Chondrocyte (in vitro differentiated cells): ENCODE measurements at regions not wholly inside any gene's neighbourhood (a gene's known extent, or its start where the extent isn't known, plus 50 kb on each side); places are given as distances from the start of the nearest gene placed in this dataset.

Experiments
- DNase-seq: peaks from one replicate; pipeline ENCODE4 v3.0.0; 2021; ENCODE audit warnings: mixed read lengths, low spot score
- H3K27ac Mint-ChIP-seq: one replicate; pipeline ENCODE4 v1.8.0; 2021; ENCODE audit warnings: mild to moderate bottlenecking, moderate library complexity, mixed read lengths; ENCODE audit not compliant: unreplicated experiment
- H3K27me3 Mint-ChIP-seq: 2 replicates; pipeline ENCODE4 v1.8.0; 2021; ENCODE audit warnings: low read depth, mixed read lengths
- H3K36me3 Mint-ChIP-seq: 2 replicates; pipeline ENCODE4 v1.8.0; 2021; ENCODE audit warnings: low read depth, mixed read lengths
- H3K4me1 Mint-ChIP-seq: 2 replicates; pipeline ENCODE4 v1.8.0; 2021; ENCODE audit warnings: low read depth, mild to moderate bottlenecking, mixed read lengths
- H3K4me3 Mint-ChIP-seq: one replicate; pipeline ENCODE4 v1.8.0; 2021; ENCODE audit warnings: mild to moderate bottlenecking, moderate library complexity, mixed read lengths; ENCODE audit not compliant: unreplicated experiment
- H3K9me3 Mint-ChIP-seq: 2 replicates; pipeline ENCODE4 v1.8.0; 2021; ENCODE audit warnings: low read depth, mixed read lengths
- CTCF ChIP-seq: fragments of 200-600 bp; sonication (generic); IDR thresholded peaks from 2 replicates; pipeline ENCODE4 v1.5.0; 2021; ENCODE audit warnings: antibody characterized with exemption, mild to moderate bottlenecking, moderate library complexity

- H3K36me3 Mint-ChIP-seq = no peaks in the 10 kb centered on the region
- H3K27me3 Mint-ChIP-seq = peaks cover 9% of the 10 kb centered on the region
- DNase-seq = no peak
- H3K9me3 Mint-ChIP-seq = no peaks in the 10 kb centered on the region
- H3K27ac Mint-ChIP-seq = no peak overlapping the region
- no peak overlapping the region for H3K4me3 Mint-ChIP-seq
- TF ChIP-seq CTCF = no peak
- no peaks in the 10 kb centered on the region for H3K4me1 Mint-ChIP-seq
These were observed 982.6 kb upstream of the FANCL start for GRCh38 chr2:59223742-59224141.

DNA sequence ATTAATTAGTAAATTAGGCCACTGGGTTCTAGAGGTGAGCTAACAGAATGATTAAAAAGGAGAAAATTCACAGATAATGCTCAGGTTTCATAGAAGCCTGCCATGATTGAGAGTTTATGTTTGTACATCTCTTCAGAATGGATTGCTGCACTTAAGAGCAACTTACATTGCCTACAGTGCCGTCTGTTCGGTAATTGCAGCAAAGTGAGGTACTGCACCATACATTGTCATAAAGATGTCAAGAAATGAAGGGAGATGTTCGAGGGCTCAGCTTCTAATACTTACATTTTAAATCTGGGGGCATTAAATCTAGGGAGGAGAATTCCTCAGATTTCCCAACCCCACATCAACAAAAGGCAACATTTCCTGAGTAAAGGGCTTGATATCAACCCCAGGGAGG, 976.2 kb upstream of the FANCL start:
- no peak for TF ChIP-seq CTCF
- no peaks in the 10 kb centered on the region for H3K4me1 Mint-ChIP-seq
- peaks cover 12% of the 10 kb centered on the region for H3K27me3 Mint-ChIP-seq
- no peak for DNase-seq
- no peaks in the 10 kb centered on the region for H3K9me3 Mint-ChIP-seq
- no peak overlapping the region for H3K4me3 Mint-ChIP-seq
- H3K36me3 Mint-ChIP-seq = no peaks in the 10 kb centered on the region
- no peak overlapping the region for H3K27ac Mint-ChIP-seq

DNA sequence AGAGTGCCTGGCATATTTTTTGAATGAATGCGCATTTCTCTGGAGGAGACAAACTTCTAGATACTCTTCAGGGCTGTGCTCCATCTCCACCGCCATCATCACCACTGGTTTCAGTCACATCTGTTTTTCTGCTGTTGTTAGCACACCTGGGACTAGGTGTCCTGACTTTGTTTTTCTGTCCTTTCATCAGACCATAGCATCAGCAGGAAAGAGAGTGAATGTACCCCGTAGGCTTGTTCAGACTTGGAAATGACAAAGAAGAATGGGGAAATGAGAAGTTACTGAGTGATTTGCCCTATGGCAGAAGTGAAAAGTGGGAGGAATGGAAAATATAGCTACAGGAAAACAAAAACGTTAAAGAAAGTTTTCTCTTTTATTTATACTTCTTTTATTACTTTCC, 965.2 kb upstream of the FANCL start:
- no peak overlapping the region for H3K4me3 Mint-ChIP-seq
- H3K4me1 Mint-ChIP-seq = no peaks in the 10 kb centered on the region
- H3K27ac Mint-ChIP-seq = no peak overlapping the region
- H3K27me3 Mint-ChIP-seq = peaks cover 3% of the 10 kb centered on the region
- H3K36me3 Mint-ChIP-seq = no peaks in the 10 kb centered on the region
- no peak for DNase-seq
- peaks cover 2% of the 10 kb centered on the region for H3K9me3 Mint-ChIP-seq
- no peak for TF ChIP-seq CTCF

- peaks cover 3% of the 10 kb centered on the region for H3K27me3 Mint-ChIP-seq
- no peaks in the 10 kb centered on the region for H3K36me3 Mint-ChIP-seq
- no peak overlapping the region for H3K4me3 Mint-ChIP-seq
- DNase-seq = no peak
- H3K27ac Mint-ChIP-seq = no peak overlapping the region
- no peak for TF ChIP-seq CTCF
- no peaks in the 10 kb centered on the region for H3K9me3 Mint-ChIP-seq
- H3K4me1 Mint-ChIP-seq = no peaks in the 10 kb centered on the region
These were observed 962.9 kb upstream of the FANCL start for GRCh38 chr2:59204040-59204439.

- H3K4me3 Mint-ChIP-seq = no peak overlapping the region
- H3K36me3 Mint-ChIP-seq = no peaks in the 10 kb centered on the region
- H3K27ac Mint-ChIP-seq = no peak overlapping the region
- no peaks in the 10 kb centered on the region for H3K27me3 Mint-ChIP-seq
- DNase-seq = no peak
- no peak for TF ChIP-seq CTCF
- peaks cover 6% of the 10 kb centered on the region for H3K4me1 Mint-ChIP-seq
- H3K9me3 Mint-ChIP-seq = peaks cover 5% of the 10 kb centered on the region
These were observed 955.4 kb upstream of the FANCL start for GRCh38 chr2:59196491-59196890.
